ENCODE measurements at regions not wholly inside any gene's neighbourhood (a gene's known extent, or its start where the extent isn't known, plus 50 kb on each side); places are given as distances from the start of the nearest gene placed in this dataset.

DNA sequence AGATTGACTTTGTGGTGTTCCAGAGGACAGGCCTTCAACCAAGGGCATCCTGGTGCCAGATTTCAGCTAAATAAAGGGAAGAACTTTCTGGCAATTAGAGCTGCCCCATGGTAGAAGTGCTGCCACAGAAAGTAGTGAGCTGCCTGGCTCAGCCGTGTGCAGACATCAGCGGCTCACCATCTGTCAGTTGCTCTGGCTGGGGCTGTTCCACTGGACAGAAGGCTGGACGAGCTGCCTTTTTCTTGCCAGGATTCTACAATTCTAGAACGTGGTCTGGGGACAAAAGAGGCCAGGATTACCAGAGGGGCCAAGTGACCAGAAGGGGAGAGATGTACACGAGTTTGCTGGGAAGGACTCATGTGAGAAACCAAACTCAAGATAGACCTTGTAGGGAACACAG, 107.0 kb upstream of the RPL38 start:
- no peak for DNase-seq

DNA sequence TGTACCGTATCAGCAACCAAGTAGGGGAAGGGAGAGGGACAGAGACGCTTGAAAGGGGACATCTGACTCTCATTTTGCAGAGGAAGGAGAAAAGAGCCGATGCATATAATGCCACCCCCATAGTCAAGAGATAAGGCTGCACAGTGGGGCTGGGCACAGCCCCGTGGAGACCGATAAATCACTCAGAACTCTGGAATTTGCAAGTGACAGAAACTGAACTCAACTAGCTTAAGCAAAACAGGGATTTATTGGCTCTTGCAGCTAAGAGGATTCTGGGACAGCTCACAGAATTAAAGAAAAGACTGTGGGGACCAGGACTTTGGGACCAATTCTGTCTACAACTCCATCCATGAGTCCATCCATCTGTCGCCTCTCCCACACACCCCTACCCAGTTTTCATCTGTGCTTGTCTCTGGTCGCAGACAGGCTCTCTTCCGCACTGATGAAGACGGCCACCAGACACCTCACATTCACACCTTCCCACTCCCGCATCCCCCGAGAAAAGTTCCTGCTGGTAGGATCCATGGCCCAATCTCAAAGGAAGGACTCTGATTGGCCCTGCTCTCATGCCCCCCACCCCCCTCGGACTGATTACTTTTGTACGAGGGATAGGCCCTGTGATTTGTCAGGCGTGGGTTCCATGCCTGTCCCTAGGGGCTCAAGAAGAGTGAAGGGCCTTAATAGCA, 105.9 kb upstream of the RPL38 start:
- no peak for DNase-seq

DNA sequence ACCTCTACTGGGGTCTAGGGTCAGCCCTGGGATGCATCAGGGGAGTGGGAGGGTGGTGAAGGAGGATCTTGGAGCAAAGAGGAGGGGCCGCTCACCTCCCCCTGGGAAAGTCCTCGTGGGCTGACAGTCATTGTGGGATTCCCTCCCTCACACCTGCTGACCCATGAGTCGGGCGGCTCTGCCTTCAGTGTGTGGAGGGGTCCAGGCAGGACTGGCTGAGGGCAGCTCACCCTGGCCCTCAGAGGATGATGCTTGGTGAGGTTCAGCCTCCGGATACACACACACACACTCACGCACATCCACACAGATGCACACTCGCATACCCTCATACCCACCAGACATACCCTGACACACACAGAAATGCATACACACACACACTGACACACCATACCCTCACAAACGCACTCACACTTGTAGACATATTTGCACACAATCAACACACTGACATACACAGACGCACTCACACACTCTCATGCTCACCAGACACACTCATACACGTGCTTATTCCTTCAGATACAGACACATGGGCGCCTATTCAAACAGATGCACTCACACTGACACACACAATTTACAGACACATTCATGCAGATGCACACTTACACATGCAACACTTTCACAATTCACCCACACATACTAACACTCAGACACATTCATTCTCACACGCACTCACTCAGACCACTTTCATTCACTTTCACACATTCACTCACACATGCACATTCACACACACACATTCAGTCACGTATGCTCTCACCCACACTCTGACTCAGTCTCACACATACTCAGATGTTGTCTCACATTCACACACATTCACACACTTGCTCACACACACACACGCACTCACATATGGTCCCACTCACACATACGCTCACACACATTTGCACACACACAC, 105.1 kb upstream of the RPL38 start:
- DNase-seq = no peak

DNA sequence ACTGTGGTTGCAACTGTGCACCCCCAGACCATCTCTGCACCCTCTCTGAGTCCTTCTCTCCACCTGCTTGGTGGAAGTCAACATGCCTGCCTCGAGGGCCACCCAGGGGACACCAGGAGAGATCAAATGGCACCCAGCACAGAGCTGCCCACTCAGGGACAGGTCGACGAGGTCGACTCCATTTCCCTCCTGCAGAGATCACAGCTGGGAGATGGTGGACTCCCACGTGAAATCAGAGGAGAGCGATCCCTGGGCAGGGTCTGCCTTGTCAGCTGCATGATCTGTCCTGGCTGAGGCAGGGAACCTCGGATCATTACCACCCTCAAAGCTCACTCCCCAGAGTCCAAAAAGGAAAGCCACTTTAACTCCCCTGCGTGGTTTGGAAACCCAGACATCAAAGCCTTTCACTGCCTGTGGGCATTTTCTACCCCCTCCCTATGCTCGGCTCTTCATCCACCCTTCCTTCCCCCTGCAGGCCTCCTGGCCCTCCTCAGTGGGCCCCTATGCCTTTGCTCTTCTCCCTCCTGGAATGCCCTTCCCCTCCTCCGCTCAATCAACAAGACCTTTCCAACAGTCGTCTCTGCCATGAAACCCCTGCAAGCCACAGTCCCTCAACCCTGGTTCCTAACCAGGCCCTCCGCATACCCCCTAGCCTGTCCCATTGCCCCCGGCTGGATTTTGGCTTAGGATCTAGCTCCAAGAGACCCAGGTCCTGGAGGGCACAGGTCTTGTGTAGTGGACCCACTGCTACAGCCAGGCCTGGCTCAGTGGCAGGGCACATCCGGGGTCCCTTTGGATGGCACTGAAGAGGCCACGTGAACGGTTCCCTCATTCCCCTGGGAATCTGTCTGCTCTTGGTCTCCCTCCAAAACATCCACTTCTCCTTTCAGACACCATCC, 103.8 kb upstream of the RPL38 start:
- DNase-seq = no peak

- DNase-seq = no peak
These were observed 98.6 kb upstream of the RPL38 start for GRCh38 chr17:74104921-74105320.

DNA sequence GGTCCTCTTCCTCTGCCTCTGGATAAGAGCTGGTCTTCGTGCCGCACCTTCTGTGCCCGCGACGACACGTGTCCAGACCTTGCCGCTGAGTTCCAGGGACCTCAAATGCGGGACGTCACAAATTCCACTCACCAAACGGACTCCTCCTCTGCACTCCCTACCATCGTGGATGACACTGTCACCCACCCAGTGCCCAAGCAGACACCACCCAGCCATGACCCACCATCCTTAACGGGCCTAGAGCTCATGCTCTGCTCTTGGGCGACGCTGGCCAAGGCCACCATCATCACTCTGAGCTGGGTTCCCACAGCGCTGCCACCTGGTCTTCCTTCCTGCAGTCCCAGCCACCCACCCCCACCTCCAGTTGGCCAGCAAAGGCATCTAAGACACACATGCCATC, 96.4 kb upstream of the RPL38 start:
- no peak for DNase-seq

DNA sequence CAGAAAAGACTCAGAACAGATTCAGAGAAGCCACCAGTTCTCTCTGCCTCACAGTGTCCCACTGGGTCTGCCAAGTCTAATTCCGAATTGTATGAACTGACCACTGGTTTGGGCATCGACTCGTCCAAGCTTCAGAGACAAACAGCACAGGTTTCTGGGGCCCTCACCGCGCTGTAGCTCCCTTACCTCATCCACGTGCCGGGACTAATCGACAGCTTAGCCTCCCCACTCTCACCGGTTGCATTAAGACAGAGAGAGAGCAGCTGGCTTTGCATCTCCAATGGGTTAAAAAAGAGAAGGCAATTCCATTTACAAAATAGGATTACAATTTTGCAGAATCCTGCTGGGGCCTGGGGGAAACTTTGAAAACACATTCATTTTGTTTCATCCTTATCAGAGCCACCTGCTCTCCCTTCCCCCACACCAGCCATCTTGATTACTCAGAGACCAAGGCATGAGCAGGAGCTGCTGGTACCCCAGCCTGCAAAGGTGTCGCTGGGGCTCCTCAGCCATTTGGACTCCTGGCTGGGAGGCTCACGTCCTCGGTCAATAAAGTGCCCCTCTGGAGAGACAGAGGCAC, 95.3 kb upstream of the RPL38 start:
- DNase-seq = no peak

DNA sequence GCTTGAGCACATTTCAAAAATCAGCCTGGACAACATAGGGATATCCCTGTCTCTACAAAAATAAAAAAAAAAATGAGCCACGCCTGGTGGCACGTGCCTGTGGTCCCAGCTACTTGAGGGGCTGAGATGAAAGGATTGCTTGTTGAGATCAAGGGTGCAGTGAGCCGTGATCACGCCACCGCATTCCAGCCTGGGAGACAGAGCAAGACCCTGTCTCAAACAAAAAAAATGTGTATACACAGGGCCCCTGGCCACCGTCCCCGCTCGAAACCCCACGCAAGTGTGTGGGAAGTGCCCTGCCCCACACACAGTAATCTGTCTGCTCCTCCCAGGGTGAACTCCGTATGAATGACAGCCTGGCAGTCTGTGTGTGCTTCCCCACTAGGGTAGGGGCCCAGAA, 93.0 kb upstream of the RPL38 start:
- DNase-seq = no peak

DNA sequence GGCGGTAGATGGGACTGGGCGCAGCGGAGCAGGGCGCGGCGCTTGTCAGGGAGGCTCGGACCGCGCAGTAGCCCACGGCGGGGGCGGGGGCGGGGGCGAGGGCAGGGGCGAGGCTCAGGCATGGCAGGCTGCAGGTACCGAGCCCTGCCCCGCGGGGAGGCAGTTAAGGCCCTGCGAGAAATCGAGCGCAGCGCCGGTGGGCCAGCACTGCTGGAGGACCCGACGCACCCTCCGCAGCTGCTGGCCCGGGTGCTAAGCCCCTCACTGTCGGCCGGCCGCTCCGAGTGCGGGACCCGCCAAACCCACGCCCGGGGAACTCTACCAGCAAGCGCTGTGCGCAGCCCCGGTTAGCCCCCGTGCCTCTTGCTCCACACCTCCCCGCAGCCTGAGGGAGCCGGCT, 90.2 kb upstream of the RPL38 start:
- no peak for DNase-seq

DNA sequence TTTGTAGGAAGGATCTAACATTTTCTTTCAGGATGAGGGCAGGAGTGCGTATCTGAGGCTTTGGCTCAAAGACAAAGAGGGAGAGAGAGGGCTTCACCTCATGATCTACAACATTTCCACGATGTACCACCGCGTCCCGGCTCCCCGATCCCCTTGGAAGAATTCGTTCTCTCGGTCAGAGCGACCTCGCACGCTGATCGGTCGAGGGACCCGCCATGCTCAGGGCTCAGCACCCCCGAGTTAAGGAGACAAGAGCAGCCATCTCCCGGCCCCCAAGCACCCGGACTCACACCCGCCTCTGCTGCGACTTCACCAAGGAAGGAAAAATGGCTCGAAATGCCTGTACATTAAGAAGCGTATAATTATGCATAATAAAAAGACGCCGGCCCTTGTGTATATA, 89.5 kb upstream of the RPL38 start:
- no peak for DNase-seq

DNA sequence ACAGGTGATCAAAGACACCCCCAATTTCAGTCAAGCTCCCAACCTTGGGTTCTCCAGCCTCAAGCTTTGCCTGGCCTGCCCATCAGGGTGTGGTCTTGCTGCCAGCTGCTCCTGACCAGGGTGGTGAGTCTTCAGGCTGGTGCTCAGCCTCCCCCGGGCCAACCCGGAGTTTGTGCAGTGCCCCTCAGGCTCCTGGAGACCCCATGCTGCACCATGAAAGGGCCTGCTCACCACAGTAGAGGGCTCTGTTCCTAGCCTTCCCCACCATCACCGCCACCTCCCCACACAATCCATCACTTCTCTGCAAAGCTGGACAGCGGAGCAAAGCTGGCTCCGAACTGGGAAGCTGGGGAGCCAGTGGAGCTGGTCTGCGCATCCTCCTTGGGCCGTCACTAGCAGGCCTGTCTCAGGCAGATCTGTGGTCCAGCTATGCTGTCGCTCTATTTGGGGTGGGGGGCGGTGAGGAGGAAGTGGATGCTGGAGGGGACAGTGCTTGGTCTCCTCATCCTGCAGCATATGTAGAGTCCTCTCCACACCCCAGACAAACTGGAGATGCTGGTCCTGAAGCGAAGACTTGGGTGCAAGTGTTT, 88.5 kb upstream of the RPL38 start:
- no peak for DNase-seq

DNA sequence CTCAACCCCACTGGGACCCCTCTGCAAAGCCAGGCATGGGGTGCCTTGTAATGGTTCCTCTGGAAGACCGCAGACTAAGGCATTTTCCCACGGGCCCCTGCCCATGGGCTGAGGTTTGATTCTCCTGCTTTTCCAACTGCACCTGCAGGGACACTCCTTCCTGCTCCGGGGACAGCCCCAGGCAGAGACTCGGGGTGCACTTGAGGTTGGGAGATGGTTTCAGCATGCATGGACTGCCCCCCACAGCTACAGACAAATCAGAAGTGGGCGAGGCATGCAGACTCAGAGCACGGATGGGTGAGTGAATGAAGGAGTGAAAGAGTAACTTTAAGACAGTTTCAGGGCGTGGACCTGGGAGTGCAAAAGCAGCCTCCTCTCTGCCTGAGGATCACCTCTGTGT, 87.9 kb upstream of the RPL38 start:
- DNase-seq = no peak

GRCh38 chr17:74116087-74116717, 87.3 kb upstream of the RPL38 start:
- no peak for DNase-seq

- no peak for DNase-seq
These were observed 86.3 kb upstream of the RPL38 start for GRCh38 chr17:74117087-74117698.

DNA sequence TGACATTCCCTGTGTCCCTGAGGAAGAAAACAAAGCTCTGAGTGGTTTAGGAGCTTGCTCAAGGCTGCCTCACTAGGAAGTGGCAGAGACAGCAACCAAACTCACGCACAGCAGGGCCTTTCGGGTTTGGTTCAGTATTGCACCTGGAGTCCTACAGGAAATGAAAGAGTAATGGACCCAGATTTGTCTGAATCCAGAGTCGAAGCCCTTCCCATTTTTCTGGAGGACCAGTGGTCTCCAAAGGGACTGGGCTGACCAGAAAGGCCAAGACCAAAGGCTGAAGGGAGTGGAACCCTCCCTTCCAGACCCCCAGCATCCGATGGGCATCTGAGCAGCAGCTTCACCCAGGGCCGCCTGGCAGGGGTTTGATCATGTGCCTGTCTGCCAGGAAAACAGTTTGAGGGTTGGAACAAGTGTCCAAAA, 85.5 kb upstream of the RPL38 start:
- DNase-seq = no peak

DNA sequence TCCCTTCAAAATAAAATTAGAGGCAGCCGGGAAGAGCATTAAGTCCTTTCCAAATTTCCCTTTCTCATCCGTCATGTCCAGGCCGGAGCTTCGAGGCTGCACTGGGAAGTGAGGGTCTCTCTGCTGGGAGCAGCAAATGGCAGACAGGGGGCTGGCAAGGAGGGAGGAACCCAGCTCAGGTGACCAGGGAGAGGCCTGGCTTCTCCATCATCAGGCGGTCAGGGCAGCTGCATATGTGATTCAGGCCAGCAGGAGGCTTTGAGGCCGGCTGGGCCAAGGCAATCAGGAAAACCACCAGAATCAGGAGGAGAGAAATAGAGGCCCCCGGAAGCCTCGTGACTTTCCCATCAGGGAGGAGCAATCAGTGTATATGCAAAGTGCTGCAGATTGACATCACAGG, 85.0 kb upstream of the RPL38 start:
- DNase-seq = no peak

- no peak for DNase-seq
These were observed 84.4 kb upstream of the RPL38 start for GRCh38 chr17:74119049-74119580.

DNA sequence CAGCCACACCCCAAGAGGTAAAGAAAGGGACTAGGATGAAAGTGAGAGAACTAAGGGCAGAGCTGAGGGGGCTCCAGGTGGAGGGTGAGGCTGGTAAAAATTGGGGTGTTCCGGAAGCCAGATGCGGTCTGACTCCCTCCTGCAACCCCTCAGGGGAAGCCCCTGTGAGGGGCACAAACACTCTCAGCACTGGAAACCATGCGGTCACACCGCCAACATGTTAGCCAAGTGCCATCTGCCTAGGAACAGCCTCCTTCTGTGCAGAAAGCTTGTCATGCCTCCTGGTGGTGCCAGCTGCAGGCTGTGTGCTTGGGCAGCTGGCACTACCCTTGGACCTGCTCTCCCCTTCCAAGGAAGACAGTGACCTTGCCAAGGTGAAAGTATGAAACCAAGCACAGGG, 83.5 kb upstream of the RPL38 start:
- no peak for DNase-seq

DNA sequence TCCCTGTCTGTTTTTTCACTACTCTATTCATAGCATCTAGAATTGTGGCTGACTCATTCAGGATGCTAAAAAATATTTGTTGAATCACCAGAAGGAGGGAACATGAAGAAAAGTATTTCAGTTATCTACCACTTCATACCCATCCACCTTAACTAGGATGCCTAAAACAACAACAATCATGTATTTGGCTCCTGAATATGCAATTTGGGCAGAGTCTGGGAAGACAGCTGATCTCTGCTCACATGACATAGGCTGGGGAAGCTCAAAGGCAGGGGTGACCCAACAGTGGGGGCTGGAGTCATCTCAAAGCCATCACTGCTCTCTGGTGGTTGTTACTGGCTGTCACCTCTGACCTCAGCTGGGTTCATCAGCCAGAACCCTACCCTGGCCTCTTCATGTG, 80.1 kb upstream of the RPL38 start:
- DNase-seq = no peak

DNA sequence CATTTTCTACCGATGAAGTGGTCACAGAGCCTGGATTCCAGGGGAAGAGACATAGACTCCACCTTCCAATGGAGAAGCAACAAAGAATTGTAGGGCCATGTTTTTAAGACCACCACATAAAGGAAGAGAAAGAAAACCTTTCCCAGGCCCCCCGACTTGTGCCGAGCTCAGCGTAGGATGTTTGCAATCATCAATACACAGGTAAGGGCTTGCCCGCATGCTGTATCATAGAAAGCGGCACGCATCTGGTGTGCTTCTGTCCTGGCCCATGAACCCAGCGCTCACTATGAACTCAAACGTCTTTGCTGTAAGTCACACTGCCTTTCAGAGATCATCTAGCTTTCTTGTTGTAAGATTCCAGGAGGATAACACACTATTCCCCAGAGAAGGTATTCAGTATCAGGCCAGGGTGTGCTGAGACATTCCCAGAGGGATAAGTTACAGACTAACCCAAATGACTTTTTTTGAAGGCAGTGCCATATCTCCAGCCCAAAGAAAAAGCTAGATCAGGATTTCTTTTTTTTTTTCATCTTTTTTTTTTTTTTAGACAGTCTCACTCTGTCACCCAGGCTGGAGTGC, 79.5 kb upstream of the RPL38 start:
- no peak for DNase-seq

GRCh38 chr17:74125156-74125555, 78.3 kb upstream of the RPL38 start:
- no peak for DNase-seq

All from activated CD4-positive, alpha-beta T cell treated with anti-CD3 and anti-CD28 coated beads for 1 hour (primary cell).